Spleen (tissue), 7 donors: ENCODE measurements at regions not wholly inside any gene's neighbourhood (a gene's known extent, or its start where the extent isn't known, plus 50 kb on each side); places are given as distances from the start of the nearest gene placed in this dataset.

ENCODE experiments used
- POLR2A ChIP-seq, 3 donors: fragments of 450-650 bp; IDR thresholded peaks; one replicate each; pipeline ENCODE4 v1.5.1; 2017; ENCODE audit warnings: antibody characterized with exemption in 3 of 3, mild to moderate bottlenecking in 1 of 3
- POLR2AphosphoS5 ChIP-seq, 3 donors: sonication (generic); formaldehyde crosslinking; IDR thresholded peaks; one replicate each; pipeline ENCODE4 v1.5.1; 2017; ENCODE audit warnings: antibody characterized with exemption in 3 of 3
- TF ChIP-seq, protein P1 (sequence below), 11 experiments: fragments of 200-600 bp in 7 of 11; fragments of 450-650 bp in 4 of 11; sonication (generic) in 4 of 11; IDR thresholded peaks in 8 of 11; conservative IDR thresholded peaks in 3 of 11; 1 replicate in 7 of 11; 2 replicates in 4 of 11; pipeline versions ENCODE4 v1.4.0 to v1.8.0; 2016 to 2021; ENCODE audit warnings: antibody characterized with exemption in 11 of 11, inconsistent platforms in 4 of 11, mild to moderate bottlenecking in 1 of 11
- donor health status: DM: no; HTN: no; CAD: no; lungs with moderate emphysema.
- donor health status: DM: no; HTN: no; CAD: no.
- donor health status: DM: no; HTN: no; CAD: no.

DNA sequence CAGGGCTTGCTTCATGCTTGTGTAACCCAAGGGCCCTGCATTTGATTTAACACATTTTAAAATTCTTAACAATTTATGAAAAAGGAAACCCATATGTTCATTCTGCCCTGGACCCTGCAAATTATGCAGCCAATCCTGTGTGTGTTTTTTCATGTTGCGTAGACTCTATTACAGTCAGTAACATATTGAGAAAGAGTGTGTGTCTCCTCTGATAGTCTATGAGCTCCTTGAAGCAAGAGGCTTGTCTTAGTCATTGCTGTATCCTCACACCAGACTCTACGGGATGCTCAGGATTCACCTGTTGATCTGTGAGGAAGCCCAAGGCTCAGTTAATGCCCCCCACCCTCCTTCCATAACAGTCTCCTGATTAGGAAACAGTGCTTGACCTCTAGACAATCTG, 177.3 kb upstream of the DMAC1 start:
- TF ChIP-seq POLR2AphosphoS5 (IDR thresholded peaks at IDR 0.05) (no peak), POLR2A (IDR thresholded peaks at IDR 0.05) (no peak)
- TF ChIP-seq, protein P1, sequence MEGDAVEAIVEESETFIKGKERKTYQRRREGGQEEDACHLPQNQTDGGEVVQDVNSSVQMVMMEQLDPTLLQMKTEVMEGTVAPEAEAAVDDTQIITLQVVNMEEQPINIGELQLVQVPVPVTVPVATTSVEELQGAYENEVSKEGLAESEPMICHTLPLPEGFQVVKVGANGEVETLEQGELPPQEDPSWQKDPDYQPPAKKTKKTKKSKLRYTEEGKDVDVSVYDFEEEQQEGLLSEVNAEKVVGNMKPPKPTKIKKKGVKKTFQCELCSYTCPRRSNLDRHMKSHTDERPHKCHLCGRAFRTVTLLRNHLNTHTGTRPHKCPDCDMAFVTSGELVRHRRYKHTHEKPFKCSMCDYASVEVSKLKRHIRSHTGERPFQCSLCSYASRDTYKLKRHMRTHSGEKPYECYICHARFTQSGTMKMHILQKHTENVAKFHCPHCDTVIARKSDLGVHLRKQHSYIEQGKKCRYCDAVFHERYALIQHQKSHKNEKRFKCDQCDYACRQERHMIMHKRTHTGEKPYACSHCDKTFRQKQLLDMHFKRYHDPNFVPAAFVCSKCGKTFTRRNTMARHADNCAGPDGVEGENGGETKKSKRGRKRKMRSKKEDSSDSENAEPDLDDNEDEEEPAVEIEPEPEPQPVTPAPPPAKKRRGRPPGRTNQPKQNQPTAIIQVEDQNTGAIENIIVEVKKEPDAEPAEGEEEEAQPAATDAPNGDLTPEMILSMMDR (IDR thresholded peaks at IDR 0.05 in 8 of 11, conservative IDR thresholded peaks at IDR 0.05 in 3 of 11), result no peak
